ENCODE measurements at regions not wholly inside any gene's neighbourhood (a gene's known extent, or its start where the extent isn't known, plus 50 kb on each side); places are given as distances from the start of the nearest gene placed in this dataset.

GRCh38 chr17:43337684-43338428 lies 60.9 kb upstream of the ARL4D start:
- ATAC-seq (no peak), DNase-seq (no peak)
- Histone ChIP-seq H3K9me3 (no peaks in the 10 kb centered on the region), H3K4me3 (no peak overlapping the region), H3K4me1 (peaks cover 7% of the 10 kb centered on the region), H3K36me3 (replicated peaks in 1 of 2; ENCODE audit: insufficient read depth in 1 of 2, low read depth in 2 of 2) (no peaks in the 10 kb centered on the region), H3K27me3 (no peaks in the 10 kb centered on the region), H3K27ac (no peak overlapping the region)
- WGBS, 2 donors: 68 to 71% methylated on average over 10 of the region's 10 CpGs
- TF ChIP-seq POLR2A (IDR thresholded peaks at IDR 0.05) (no peak), CTCF (IDR thresholded peaks at IDR 0.05) (no peak)
- intact Hi-C loops (cut with DNase I): loop anchor here (10.0 kb wide), 1 partner anchor 113 kb away; the partner anchor contains the start of gene CCDC200

- ATAC-seq (no peak), DNase-seq (no peak)
- H3K4me1 ChIP-seq: peaks cover 7% of the 10 kb centered on the region
- no peaks in the 10 kb centered on the region for H3K9me3 ChIP-seq
- H3K4me3 ChIP-seq: no peak overlapping the region
- intact Hi-C loops (cut with DNase I): loop anchor here (10.0 kb wide), 1 partner anchor 110 kb away; the partner anchor contains the start of gene CCDC200
- no peaks in the 10 kb centered on the region for H3K27me3 ChIP-seq
- H3K36me3 ChIP-seq (replicated peaks in 1 of 2; ENCODE audit: insufficient read depth in 1 of 2, low read depth in 2 of 2): no peaks in the 10 kb centered on the region
- 56% methylated on average over 7 of the region's 7 CpGs for WGBS, 2 donors
- no peak for TF ChIP-seq POLR2A (IDR thresholded peaks at IDR 0.05)
- TF ChIP-seq CTCF (IDR thresholded peaks at IDR 0.05): no peak
- H3K27ac ChIP-seq: no peak overlapping the region
These were observed 63.9 kb upstream of the ARL4D start for GRCh38 chr17:43334738-43335402.

GRCh38 chr17:43333433-43333943 lies 65.3 kb upstream of the ARL4D start:
- TF ChIP-seq CTCF (IDR thresholded peaks at IDR 0.05): no peak
- TF ChIP-seq POLR2A (IDR thresholded peaks at IDR 0.05): no peak

GRCh38 chr17:43332230-43332629 lies 66.6 kb upstream of the ARL4D start:
- WGBS, 2 donors: 78 to 81% methylated on average over 6 of the region's 6 CpGs
- Histone ChIP-seq H3K9me3 (no peaks in the 10 kb centered on the region), H3K36me3 (replicated peaks in 1 of 2; ENCODE audit: insufficient read depth in 1 of 2, low read depth in 2 of 2) (no peaks in the 10 kb centered on the region), H3K4me1 (peaks cover 7% of the 10 kb centered on the region), H3K27me3 (no peaks in the 10 kb centered on the region), H3K27ac (no peak overlapping the region), H3K4me3 (no peak overlapping the region)
- DNase-seq (no peak), ATAC-seq (no peak)
- TF ChIP-seq CTCF (IDR thresholded peaks at IDR 0.05) (no peak), POLR2A (IDR thresholded peaks at IDR 0.05) (no peak)
- intact Hi-C loops (cut with DNase I): loop anchor here (10.0 kb wide), 1 partner anchor 107 kb away; the partner anchor contains the start of gene CCDC200

More at GRCh38 chr17:43333433-43333943, 65.3 kb upstream of the ARL4D start:
- Histone ChIP-seq H3K27ac (no peak overlapping the region), H3K4me1 (peaks cover 7% of the 10 kb centered on the region), H3K27me3 (no peaks in the 10 kb centered on the region), H3K36me3 (replicated peaks in 1 of 2; ENCODE audit: insufficient read depth in 1 of 2, low read depth in 2 of 2) (no peaks in the 10 kb centered on the region), H3K9me3 (no peaks in the 10 kb centered on the region), H3K4me3 (no peak overlapping the region)
- DNase-seq (no peak), ATAC-seq (no peak)
- intact Hi-C loops (cut with DNase I): loop anchor here (10.0 kb wide), 1 partner anchor 109 kb away; the partner anchor contains the start of gene CCDC200
- WGBS, 2 donors: 66 to 77% methylated on average over 12 of the region's 12 CpGs

Measured in body of pancreas (tissue), 4 donors.